SKM-1 (cell line): ENCODE measurements at regions not wholly inside any gene's neighbourhood (a gene's known extent, or its start where the extent isn't known, plus 50 kb on each side); places are given as distances from the start of the nearest gene placed in this dataset.
A peak's percentile ranks its signal among the peaks of the same experiment; 100 is the strongest.

ENCODE experiments used
- DNase-seq: peaks from one replicate; lab custom pipeline; 2025; ENCODE audit not compliant: unreplicated experiment; lab: John Stamatoyannopoulos, UW

DNA sequence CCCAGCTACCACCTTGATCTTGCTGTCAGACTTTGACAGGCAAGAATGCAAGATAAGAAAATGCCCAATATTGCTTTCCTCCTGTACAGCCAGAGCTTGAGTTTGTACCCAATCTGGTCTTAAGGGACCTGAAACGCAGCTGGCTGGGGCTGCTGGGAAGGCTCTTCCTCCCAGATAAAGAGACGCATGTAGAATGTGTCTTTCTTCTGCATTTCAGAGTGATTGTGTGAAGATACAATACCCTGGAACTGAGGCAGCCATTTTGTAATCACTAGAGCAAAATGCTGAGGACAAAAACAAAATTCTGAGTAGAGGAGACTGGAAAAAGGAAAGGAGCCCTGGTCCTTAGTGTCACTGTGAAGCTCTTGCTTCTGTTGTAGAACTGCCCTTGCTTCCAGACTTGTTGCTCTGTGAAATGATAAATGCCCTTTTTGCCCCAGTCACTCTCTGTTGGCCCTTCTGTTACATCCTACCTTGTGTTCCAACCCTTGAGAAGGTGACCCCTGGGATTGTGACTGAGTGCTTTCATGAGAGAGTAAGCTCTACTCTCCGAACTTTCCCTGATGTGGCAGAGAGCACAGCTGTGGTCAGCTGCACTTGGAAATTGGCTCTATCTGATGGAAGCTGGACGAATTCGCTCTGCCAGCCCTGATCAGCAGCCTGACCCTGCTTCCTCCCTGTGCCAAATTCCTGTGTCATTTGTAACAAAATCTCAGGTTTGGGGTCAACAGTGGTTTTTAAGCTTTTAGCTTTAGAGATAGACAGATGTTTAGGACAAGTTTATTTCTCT, 137.4 kb upstream of the RBMS1 start:
- DNase-seq = no peak

DNA sequence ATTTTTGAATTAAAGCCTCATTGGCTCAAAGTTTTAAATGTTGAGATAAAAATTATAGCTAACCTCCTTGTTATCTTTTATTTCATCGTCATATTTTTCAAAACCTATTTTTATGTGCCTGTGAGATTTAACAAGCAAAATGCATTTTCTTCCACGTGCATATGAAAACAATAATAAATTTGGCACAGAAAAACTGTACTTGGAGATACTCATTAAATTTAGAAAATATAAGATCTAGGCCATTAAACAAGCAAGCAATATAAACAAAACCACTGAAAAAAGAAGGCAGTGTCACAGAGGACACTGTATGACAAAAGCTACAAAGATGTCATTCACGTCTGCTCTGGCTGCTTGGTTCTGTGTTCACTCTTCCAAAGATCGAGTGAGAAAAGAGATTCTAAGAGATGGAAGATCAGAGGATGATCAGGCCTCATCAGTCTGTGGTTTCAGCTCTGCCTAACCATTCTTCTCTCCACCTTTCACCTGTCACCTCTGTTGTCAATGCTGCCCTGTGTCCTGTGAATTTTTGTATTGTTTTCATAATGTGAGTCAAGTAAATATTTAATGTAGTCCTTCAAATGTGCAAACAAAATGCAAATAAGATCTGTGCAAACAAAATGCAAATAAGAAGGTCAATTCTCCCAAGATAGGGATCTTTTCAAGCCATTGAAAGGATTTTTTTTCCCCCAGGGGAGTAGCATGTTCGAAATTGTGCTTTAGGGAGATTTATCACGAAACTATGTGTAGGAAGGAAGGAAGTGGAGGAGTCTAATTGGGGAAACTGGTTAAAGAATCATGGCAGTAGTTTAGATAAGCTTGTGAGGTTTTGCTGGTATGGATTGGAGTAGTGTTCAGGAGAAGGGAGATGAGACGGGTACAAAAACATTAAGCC, 138.7 kb upstream of the RBMS1 start:
- no peak for DNase-seq

DNA sequence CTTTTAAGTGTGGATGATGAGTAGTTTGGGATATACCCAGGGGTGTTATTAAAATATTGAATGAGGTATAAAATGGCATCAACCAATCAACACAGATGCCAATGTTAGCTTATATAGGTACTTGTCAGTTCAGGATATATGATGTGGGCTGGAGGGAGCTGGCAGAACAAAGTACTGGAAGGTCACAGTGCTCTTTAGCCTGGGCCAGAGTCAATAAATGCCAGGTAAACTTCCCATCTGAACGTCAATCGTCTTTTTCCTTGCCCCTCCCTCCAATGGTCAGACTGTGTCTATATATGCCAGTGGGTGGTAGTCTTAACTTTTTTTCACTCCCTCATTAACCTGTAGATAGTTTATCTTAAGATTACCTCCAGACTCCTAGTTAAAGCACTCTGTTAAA, 140.8 kb upstream of the RBMS1 start:
- DNase-seq = no peak

DNA sequence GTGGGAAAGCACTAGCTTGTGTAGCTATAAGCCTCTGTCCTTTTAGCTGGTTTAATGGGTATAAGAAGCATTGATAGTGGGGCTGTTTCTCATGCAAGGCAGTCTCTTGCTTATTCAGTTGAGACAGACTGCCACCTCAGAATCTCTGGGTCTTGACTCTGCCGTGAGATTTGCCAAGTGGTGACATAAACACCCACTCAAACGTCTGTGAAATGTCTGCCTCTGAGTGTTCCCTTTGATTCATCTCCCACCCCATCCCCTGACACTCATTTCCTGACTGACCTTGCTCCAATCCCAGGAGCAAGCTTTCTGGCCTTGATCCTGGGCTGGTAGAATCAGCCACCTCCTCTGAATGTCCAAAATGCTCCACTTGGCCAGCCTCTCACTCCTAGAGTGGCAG, 141.9 kb upstream of the RBMS1 start:
- DNase-seq = no peak

DNA sequence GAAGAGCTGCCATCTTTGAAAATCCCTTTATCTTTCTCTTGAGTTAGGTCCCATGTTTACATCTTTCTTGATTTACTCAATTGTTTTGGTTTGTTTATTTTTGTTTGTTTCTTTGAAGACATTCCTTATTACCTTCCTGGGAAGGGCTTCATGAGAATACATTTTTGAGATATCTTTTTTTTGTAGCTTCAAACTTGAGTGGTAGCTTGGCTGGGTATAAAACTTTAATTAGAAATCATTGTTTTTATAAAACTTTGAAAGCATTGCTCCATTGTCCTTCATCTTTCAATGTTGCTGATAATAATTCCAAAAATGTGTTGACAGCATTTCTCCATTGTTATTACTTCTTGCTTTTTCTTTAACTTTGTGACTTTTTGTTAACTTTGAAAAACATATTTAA, 145.9 kb upstream of the RBMS1 start:
- no peak for DNase-seq

DNA sequence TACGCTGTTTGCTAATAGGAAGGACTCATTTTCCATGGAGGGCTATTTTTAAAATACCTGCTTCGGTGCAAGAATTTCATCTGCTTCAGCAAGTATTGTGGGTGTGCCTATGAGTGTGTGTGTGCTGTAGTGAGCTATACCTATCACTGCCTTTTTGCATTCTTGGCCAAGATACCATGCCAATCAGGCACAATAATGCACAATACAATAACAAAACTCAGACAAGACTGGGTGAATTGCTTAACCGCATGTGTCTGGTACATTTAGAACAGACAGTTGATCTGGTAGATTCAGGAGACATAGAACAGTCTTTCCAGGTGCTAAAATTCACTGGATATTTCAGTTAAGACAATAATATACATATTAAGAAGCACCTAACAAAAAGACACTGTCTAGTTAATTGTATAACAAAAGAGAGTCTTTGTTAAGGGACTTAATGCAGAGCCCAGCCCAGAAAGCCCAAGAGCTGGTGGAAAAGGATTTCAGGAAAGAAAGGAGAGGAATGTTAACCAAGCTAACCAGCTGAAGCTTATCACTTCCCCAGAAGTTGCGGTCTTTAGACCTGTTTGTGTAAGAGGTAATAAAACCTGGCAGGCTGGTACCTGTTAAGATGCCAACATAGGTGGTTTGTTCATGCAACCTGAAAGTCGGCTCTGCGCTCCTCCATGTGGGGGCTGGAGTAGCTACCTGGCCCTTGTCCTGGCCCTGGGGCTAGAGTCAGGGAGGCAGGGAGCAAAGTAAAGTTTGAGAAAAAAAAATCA, 153.3 kb upstream of the RBMS1 start:
- DNase-seq = no peak

DNA sequence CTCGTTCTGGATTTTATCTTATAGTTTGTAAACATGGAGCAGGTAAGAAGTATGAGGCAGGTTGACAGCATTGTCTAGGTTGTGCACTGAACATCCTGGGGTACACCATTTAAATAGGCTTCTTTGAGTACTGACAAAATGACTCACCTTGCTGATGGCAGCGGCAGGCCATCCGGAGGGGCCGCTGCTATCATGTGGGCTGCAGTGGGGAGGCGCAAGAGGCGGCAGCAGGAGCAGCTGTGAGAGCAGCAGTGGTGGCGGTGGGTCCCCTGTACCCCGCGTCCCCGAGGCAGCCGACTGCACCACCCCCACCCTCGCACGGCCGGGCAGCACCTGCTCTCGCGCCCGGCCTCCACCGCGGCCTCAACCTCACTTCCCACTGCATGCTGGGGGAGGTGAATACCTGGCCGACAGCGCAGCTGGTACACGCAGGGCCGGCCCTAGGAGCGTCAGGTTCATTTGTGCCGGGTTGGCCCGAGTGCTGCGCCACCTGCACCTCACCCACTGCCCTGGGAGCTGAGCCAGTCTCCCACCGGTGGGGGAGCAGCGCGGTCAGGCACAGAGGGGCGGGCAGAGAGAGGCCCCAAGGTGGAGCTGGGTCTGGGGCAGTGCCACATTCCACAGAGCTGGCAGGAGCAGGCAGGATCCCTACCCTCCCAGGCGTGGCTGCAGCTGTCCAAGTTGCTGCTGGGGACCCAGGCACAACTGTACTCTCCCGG, 154.5 kb upstream of the RBMS1 start:
- no peak for DNase-seq

DNA sequence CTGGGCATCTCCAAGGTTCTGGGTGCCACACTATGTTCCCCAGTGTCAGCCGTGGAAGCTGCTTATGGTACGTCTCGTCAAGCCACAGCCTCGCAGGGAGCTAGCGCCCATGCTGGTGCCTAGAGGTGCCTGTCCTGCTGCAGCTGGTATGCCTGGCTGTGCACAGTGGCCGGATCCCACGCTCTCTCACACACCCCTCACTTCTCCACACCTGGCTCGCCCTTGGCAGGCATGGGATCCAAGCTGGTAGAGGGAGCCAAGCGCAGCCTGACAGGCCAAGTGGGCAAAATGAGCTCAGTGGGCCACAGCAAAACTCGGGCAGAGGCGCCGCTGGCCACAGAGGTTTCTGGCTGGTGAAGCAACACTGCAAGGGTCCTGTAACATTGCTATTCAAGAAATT, 156.1 kb upstream of the RBMS1 start:
- no peak for DNase-seq

DNA sequence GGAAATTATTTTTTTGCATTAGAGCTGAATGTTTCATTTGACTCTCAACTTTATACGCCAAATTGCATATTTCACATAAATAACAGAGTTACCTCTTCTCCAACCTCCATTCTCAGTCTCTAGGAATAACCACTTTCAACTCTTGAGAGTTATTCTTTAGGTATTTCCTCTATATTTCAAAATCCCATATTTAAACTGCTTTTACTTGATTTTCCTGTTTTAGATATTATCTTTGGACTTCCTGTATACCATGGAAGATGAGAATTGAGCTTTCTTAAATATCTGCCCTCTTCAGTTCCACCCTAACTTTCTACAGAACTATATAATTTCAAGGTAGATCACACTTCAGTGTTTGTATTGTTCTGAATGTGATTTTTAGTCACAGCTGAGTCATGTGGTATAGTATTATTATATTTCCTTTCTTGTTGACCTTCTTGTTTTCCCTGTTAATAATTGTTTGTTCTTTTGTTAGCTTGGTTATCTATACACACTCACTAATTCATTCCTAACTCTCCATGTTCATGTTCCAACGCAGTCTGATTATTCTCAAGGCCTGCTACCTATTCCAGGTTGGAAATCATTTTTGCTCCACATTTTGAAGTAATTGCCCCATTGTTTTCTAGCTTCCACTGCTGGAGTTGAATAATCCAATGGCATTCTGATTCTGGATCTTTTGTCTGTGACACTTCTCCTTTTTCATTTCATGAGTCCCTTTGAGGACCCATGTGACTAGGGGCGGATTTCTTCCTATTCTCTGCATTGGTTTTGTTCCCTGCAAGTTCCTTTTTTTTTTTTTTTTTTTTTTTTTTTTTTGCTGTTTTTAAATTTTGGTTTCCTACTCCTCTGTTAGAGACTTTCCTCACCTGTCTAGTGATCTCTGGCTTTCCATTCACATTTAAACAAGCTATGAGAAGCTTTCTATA, 156.8 kb upstream of the RBMS1 start:
- peak; percentile 68 for DNase-seq

DNA sequence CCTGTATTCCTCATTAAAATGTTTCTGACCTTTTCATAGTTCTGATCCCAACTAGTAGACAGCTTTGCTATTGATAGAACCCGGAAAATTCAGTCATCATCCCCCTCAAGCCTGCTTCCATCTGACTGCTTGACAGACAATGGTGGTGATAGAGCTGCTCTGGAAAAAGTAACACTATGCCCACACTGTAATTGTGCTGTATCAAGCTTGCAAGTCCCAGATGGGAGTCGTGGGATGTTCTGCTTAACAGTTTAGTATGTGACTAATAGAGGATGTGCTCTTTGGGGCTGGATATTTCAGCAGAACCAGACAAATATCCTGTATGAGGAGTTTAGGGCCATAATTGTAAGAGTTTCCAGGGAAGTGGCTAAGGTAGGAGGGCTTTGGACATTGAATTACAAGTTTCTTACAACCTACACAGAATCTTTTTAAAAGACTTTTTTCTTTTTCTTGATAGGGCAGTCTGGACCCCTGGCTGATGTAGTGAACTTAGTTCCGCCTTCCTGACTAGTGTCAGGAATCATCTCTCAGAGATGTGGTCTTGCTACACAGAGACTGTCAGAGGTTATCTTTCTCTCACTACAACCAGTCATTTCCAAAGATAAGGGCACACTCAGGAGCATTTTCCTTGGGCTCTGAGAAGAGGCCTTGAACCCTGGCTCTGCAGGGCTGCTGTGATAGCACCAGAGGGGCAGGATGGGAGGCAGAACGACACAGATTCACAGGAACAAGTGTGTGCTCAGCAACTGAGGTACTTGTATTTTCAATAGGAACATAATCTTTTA, 158.0 kb upstream of the RBMS1 start:
- no peak for DNase-seq

DNA sequence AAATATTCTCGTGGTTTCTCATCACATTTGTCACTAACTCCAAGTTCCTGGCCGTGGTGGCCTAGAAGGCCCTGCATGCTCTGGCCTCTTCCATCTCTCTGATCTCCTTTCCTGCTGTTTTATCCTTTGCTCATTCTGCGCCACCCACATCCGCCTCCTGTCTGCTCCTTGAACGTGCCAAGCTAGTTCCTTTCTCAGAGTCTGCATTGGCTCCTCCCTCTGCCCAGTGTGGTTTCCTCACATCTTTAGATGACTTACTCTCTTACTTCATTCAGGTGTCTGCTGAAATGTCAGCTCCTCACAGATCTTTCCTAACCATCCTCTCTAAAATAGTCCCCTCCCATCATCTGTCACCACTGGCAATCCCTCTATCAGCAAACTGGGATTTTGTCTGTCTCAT, 158.6 kb upstream of the RBMS1 start:
- DNase-seq = peak; percentile 35

DNA sequence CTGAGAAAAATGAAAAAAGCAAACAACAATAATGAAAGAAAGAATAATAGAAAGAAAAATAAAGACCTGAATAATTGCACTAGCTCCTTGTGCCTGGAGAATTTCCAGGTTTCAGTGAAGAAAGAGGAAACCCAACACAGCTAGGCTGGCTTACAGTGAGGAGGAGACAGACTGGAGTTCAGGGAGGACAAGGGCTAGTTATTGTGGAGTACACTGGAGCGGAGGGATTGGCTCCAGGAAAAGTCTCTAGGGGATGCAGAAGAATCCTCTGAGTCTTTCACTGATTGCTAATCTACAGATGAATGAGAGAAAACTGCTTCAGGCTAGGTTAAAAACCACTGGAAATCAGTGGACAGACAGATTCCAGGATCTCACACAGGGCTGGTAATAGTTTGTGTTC, 163.6 kb upstream of the RBMS1 start:
- DNase-seq = no peak

DNA sequence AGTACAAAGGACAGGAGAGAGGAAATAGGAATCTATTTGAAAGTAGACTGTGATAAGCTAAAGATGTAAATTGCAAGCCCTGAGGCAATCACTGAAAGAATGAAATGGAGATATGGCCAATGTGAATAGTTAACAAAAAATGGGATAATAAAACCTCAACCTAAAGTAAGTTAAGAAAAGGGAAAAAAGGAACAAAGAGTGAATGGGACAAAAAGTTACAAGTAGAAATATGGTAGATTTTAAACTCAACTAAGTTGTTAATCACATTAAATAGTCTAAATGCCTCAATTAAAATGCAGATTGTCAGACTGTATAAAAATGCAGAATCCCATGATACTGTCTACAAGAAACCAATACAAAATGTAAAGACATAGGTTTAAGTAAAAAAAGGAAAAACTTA, 165.2 kb upstream of the RBMS1 start:
- DNase-seq = no peak

DNA sequence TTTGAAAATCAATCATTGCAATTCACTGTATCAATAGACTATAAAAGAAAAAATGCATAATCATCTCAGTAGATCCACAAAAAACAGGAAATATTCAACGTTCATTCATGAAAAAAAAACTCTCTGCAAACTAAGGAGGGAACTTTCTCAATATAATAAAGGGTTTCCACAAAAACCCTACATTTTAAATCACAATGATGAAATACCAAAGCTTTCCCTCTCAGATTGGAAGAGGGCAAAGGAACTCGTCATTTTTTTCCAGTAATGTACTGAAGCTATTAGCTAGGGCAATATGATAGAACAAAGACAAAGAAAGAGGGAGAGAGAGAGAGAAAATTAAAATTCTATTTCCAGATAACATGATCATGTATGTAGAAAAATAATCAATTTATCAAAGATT, 167.1 kb upstream of the RBMS1 start:
- DNase-seq = no peak

DNA sequence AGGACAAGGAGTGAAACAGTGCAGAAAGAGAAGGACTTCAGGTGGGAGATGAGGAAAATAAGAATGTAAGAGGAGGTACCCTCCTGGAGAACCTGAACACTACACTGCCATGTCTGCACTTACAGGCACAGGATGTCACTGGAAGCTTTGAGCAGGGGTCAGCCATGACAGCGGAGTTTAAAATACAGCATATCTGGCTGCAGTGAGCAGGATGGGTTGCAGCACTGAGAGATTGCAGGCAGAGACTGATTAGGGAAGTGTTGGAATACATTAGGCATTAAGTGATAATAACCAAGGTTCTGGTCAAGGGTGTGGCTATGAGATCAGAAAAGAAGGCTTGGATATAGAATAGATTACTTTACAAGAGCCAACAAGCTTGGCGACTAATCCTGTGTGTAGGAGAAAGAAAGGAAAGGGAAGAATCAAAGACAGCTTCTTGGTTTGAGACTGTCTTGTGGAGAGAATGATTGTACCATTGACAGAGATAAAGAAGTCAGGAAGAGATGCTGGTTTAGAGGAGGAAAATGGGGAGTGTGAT, 171.1 kb upstream of the RBMS1 start:
- DNase-seq = no peak

DNA sequence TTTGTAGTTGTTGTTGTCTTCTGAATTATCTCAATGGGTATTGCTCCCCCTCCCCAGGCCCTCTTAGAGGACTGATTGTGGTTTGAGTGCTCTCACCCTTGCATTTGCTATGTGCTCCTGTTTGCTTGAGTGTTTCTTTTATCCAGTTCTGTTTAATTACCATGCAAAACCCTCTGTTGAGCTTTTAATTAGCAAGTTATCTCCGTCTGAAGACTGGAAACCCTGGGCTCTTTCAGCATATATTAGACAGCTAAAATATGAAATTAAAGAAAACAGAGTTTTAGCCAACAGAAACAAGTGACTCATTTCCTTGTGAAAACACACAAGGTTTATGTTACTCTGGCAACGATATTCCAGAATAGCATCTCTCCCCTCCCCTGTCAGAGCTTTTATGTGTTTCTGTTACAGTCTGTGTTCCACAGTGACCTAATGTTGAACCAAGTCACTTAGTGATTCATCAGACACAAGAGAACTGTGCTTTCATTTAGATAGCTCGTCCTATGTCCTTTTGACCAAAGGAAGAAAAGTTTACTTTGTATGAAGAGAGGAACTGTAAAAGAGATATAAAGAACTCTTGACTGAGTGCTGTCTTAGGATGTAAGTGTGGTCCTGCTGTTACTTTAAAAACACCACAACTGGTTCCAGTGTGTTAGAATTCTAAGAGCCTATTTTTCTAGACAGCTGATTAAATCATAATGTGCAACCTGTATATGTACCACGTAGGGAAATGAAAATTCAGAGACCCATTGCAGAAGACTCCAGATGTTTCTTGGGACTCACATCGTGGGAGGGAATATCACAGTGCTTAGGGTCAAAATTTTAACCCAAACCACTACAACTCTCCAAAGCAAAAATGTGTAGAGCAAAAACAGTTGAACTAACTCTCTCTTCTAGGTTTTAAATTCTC, 172.8 kb upstream of the RBMS1 start:
- no peak for DNase-seq

DNA sequence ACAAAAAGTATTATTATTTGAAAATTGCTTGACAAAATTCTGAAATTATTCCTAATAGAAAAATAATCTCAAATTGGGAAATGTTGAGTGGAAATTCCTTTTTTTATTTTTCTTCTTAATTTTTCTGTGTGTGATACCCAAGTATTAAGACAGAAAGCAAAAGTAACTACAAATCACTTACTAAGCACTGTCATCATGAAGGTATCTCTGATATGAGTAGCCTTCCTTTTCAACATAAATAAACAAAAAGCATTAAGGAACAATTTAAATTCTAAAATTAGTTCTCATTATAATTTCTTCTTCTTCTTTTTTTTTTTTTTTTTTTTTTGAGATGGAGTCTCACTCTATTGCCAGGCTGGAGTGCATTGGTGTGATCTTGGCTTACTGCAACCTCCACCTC, 174.2 kb upstream of the RBMS1 start:
- no peak for DNase-seq

DNA sequence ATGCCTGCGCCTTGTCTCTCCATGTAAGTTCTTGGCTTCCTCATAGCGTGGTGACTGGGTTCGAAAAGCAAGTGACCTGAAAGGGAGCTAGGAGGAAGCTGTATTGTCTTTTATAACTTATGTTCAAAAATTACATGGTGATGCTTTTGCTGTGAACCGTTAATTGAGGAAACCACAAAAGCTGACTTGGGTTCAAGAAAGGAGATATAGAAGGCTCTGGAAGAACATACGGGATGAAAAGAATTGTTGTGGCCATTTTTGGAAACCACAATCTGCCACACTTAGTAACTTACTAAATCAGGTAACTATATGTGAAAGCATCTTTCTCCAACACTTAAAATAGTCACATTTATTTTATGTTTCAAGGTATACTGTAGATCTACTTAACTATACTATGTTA, 177.0 kb upstream of the RBMS1 start:
- no peak for DNase-seq
